Posterior vena cava (tissue), 2 donors: ENCODE measurements at regions not wholly inside any gene's neighbourhood (a gene's known extent, or its start where the extent isn't known, plus 50 kb on each side); places are given as distances from the start of the nearest gene placed in this dataset.

ENCODE experiments used
- DNase-seq: peaks from one replicate; pipeline ENCODE4 v3.0.0-alpha.2; 2020; ENCODE audit warnings: low spot score
- intact Hi-C, 2 donors: fragments of 100-400 bp; cut with DNase I; formaldehyde crosslinking; loops; one replicate each; pipeline versions ENCODE4 v1.14.1 to v1.14.2; 2022 to 2023
- donor health status: DM: yes; HTN: yes; CAD: no.
- donor health status: DM: yes; HTN: yes; CAD: no.

GRCh38 chr9:84617411-84618029 lies 52.0 kb upstream of the NTRK2 start:
- DNase-seq = no peak
- intact Hi-C loops = no loop called here
